Psoas muscle (tissue), 7 donors: ENCODE measurements at regions not wholly inside any gene's neighbourhood (a gene's known extent, or its start where the extent isn't known, plus 50 kb on each side); places are given as distances from the start of the nearest gene placed in this dataset.
A peak's percentile ranks its signal among the peaks of the same experiment; 100 is the strongest.

Experiments
- ATAC-seq, 4 donors: fragments of 200-7000 bp; cut with Tn5 transposase; one replicate each; pipeline ENCODE4 v1.9.1; 2020; ENCODE audit warnings: moderate library complexity in 3 of 4, mild to moderate bottlenecking in 2 of 4
- DNase-seq, 2 donors: peaks; one replicate each; pipeline ENCODE4 v3.0.0-alpha.2; 2020
- H3K27ac ChIP-seq: fragments of 200-600 bp; one replicate; pipeline ENCODE4 v1.8.0; 2022
- H3K27me3 ChIP-seq, 3 donors: fragments of 200-600 bp in 1 of 3; one replicate each; pipeline versions ENCODE4 v1.6.1 to v1.8.0; 2013 to 2022; ENCODE audit warnings: low read length in 2 of 3, mild to moderate bottlenecking in 2 of 3, moderate library complexity in 1 of 3; ENCODE audit not compliant: insufficient read depth in 3 of 3
- H3K36me3 ChIP-seq, 2 donors: fragments of 200-600 bp in 1 of 2; one replicate each; pipeline versions ENCODE4 v1.6.1 to v1.8.0; 2013 to 2022; ENCODE audit warnings: low read depth in 1 of 2, mild to moderate bottlenecking in 1 of 2, moderate library complexity in 1 of 2; ENCODE audit not compliant: insufficient read depth in 1 of 2
- H3K4me1 ChIP-seq: fragments of 200-600 bp; one replicate; pipeline ENCODE4 v1.8.0; 2022
- H3K4me3 ChIP-seq: fragments of 200-600 bp; one replicate; pipeline ENCODE4 v1.8.0; 2022; ENCODE audit warnings: mild to moderate bottlenecking
- H3K9me3 ChIP-seq: fragments of 200-600 bp; one replicate; pipeline ENCODE4 v1.8.0; 2022
- CTCF ChIP-seq: fragments of 200-600 bp; IDR thresholded peaks from one replicate; pipeline ENCODE4 v1.8.0; 2022; ENCODE audit warnings: antibody characterized with exemption
- WGBS, 3 donors: extraction: QIAGEN DNeasy Blood & Tissue Kit; methylation state at CpG; one replicate each; pipeline versions ENCODE4 v1.1.6 to v1.1.7; 2013; 5-methylcytosine and 5-hydroxymethylcytosine counted together
- intact Hi-C, 2 donors: fragments of 100-400 bp; cut with DNase I; formaldehyde crosslinking; loops; one replicate each; pipeline versions ENCODE4 v1.11.0 to v1.14.2; 2022
- donor health status: healthy with polysubstance abuse.
- donor health status: DM: no; HTN: no; CAD: no; lungs with moderate emphysema.
- donor health status: Bipolar disorder and iron deficiency.
- donor health status: healthy.
- donor health status: DM: yes; HTN: yes; CAD: no.
- donor health status: DM: no; HTN: no; CAD: no.
- donor health status: DM: yes; HTN: yes; CAD: no.

DNA sequence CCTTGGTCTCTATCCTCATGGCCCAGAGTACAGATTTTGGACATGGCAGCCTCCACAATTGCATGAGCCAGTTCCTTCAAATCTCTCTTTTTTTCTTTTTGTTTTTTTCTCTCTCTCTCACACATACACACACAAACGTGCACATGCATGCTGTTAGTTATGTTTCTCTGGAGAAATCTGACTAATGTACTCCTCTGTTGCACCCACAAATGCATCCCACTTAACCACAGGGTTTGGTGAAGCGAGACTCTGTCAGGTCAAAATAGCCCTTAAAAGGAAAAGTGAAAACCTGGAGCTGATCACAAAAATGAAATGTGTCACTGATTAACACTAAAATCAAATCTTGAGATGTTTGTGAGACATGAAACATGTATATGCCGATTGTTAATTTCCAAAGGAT, 374.6 kb upstream of the ARGLU1 start:
- Histone ChIP-seq H3K4me3 (no peak overlapping the region), H3K36me3 (no peaks in the 10 kb centered on the region), H3K9me3 (no peaks in the 10 kb centered on the region), H3K27ac (no peak overlapping the region), H3K27me3 (peaks cover 0 to 2% (median 0%) of the 10 kb centered on the region in 3 donors), H3K4me1 (no peaks in the 10 kb centered on the region)
- WGBS, 3 donors = 87 to 92% (median 90%) methylated on average over 3 of the region's 3 CpGs
- ATAC-seq (no peak), DNase-seq (no peak)
- TF ChIP-seq CTCF = no peak
- intact Hi-C loops = no loop called here

DNA sequence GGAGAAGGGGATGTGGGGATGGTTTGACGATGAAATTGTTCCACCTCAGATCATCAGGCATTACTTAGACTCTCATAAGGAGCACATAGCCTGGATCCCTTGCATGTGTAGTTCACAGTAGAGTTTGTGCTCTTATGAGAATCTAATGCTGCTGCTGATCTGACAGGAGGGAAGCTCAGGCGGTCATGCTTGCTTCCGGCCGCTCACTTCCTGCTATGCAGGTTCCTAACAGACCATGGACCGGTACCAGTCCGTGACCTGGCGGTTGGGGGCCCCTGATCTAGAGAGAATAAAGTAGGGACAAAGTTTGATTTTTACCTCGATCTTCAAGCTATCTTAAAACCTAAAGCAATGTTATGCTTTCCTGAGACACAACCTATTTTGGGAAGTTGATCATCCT, 373.8 kb upstream of the ARGLU1 start:
- Histone ChIP-seq H3K36me3 (no peaks in the 10 kb centered on the region), H3K27ac (no peak overlapping the region), H3K9me3 (no peaks in the 10 kb centered on the region), H3K4me1 (no peaks in the 10 kb centered on the region), H3K27me3 (peaks cover 0 to 2% (median 0%) of the 10 kb centered on the region in 3 donors), H3K4me3 (no peak overlapping the region)
- 90 to 94% (median 92%) methylated on average over 8 of the region's 8 CpGs for WGBS, 3 donors
- intact Hi-C loops = no loop called here
- ATAC-seq = no peak
- DNase-seq = no peak
- TF ChIP-seq CTCF = no peak

GRCh38 chr13:106927421-106927820, 359.5 kb upstream of the ARGLU1 start:
- H3K4me3 ChIP-seq = no peak overlapping the region
- no peak for ATAC-seq
- WGBS, 3 donors = 91 to 98% (median 94%) methylated on average over 1 of the region's 1 CpG
- no peaks in the 10 kb centered on the region for H3K36me3 ChIP-seq
- no peaks in the 10 kb centered on the region for H3K27me3 ChIP-seq
- TF ChIP-seq CTCF = no peak
- no peak for DNase-seq
- intact Hi-C loops = no loop called here
- no peaks in the 10 kb centered on the region for H3K9me3 ChIP-seq
- no peak overlapping the region for H3K27ac ChIP-seq
- H3K4me1 ChIP-seq = no peaks in the 10 kb centered on the region

GRCh38 chr13:106922384-106922783, 354.4 kb upstream of the ARGLU1 start:
- intact Hi-C loops = loop anchor here in 1 of 2 donors (5.0 kb wide), 1 partner anchor 200 kb away; no protein-coding TSS in a partner anchor
- ATAC-seq (no peak), DNase-seq (no peak)
- no peak overlapping the region for H3K27ac ChIP-seq
- 71 to 81% (median 72%) methylated on average over 6 of the region's 6 CpGs for WGBS, 3 donors
- no peak for TF ChIP-seq CTCF
- H3K4me3 ChIP-seq = no peak overlapping the region
- peaks cover 0 to 3% (median 0%) of the 10 kb centered on the region in 3 donors for H3K27me3 ChIP-seq
- H3K9me3 ChIP-seq = no peaks in the 10 kb centered on the region
- no peaks in the 10 kb centered on the region for H3K4me1 ChIP-seq
- H3K36me3 ChIP-seq = no peaks in the 10 kb centered on the region

- H3K27ac ChIP-seq = peak overlapping the region; percentile 81
- no peak for TF ChIP-seq CTCF
- peaks cover 0 to 3% (median 0%) of the 10 kb centered on the region in 3 donors for H3K27me3 ChIP-seq
- ATAC-seq (peak in 3 of 4 donors; percentile 58 to 60 (median 59)), DNase-seq (peak; percentile 23 to 65)
- H3K4me3 ChIP-seq = no peak overlapping the region
- H3K4me1 ChIP-seq = no peaks in the 10 kb centered on the region
- no peaks in the 10 kb centered on the region for H3K36me3 ChIP-seq
- intact Hi-C loops = loop anchor here in 1 of 2 donors (5.0 to 10.0 kb wide), 3 partner anchors 203 to 387 kb away; no protein-coding TSS in a partner anchor
- WGBS, 3 donors = 62 to 70% (median 64%) methylated on average over 13 of the region's 13 CpGs
- no peaks in the 10 kb centered on the region for H3K9me3 ChIP-seq
Measured at GRCh38 chr13:106919638-106920037, 351.7 kb upstream of the ARGLU1 start.
